Neural progenitor cell (in vitro differentiated cells): ENCODE measurements at regions not wholly inside any gene's neighbourhood (a gene's known extent, or its start where the extent isn't known, plus 50 kb on each side); places are given as distances from the start of the nearest gene placed in this dataset.

Experiments used
- DNase-seq: peaks from one replicate; pipeline ENCODE4 v3.0.0-alpha.2; 2016; ENCODE audit warnings: low spot score
- H2AFZ ChIP-seq: fragments of 200-600 bp; sonication (generic); replicated peaks from 2 replicates; pipeline ENCODE4 v1.6.1; 2016; ENCODE audit warnings: antibody characterized with exemption
- H3F3A ChIP-seq: fragments of 200-600 bp; sonication (generic); 2 replicates; pipeline ENCODE4 v1.6.1; 2016; ENCODE audit warnings: antibody characterized with exemption, low read depth
- H3K27ac ChIP-seq: fragments of 200-600 bp; sonication (generic); 2 replicates; pipeline ENCODE4 v1.5.1; 2016; ENCODE audit warnings: mild to moderate bottlenecking
- H3K27me3 ChIP-seq: fragments of 200-600 bp; sonication (generic); 2 replicates; pipeline ENCODE4 v1.6.1; 2016; ENCODE audit warnings: mild to moderate bottlenecking, moderate library complexity
- H3K36me3 ChIP-seq: fragments of 200-600 bp; sonication (generic); 2 replicates; pipeline ENCODE4 v1.5.1; 2016
- H3K4me1 ChIP-seq: fragments of 200-600 bp; sonication (generic); 2 replicates; pipeline ENCODE4 v1.6.1; 2016; ENCODE audit warnings: mixed run types
- H3K4me2 ChIP-seq: fragments of 200-600 bp; sonication (generic); 2 replicates; pipeline ENCODE4 v1.6.1; 2016
- H3K4me3 ChIP-seq: fragments of 200-600 bp; sonication (generic); 2 replicates; pipeline ENCODE4 v1.5.1; 2016
- H3K79me2 ChIP-seq: fragments of 200-600 bp; sonication (generic); 2 replicates; pipeline ENCODE4 v1.6.1; 2016; ENCODE audit warnings: low read depth
- H3K9ac ChIP-seq: fragments of 200-600 bp; sonication (generic); 2 replicates; pipeline ENCODE4 v1.6.1; 2016
- H3K9me3 ChIP-seq: fragments of 200-600 bp; sonication (generic); 2 replicates; pipeline ENCODE4 v1.5.1; 2016; ENCODE audit warnings: low read depth
- H4K20me1 ChIP-seq: fragments of 200-600 bp; sonication (generic); 2 replicates; pipeline ENCODE4 v1.6.1; 2016; ENCODE audit warnings: low read depth
- H3K27ac Mint-ChIP-seq: 3 replicates; pipeline ENCODE4 v1.8.0; 2021; ENCODE audit warnings: mixed read lengths
- H3K27me3 Mint-ChIP-seq: 2 replicates; pipeline ENCODE4 v1.8.0; 2022; ENCODE audit warnings: low read depth, mild to moderate bottlenecking, inconsistent platforms, moderate library complexity, mixed read lengths; ENCODE audit not compliant: insufficient read depth
- H3K36me3 Mint-ChIP-seq: 3 replicates; pipeline ENCODE4 v1.8.0; 2021; ENCODE audit warnings: mixed read lengths
- H3K4me1 Mint-ChIP-seq: 3 replicates; pipeline ENCODE4 v1.8.0; 2021; ENCODE audit warnings: mixed read lengths
- H3K4me3 Mint-ChIP-seq: 3 replicates; pipeline ENCODE4 v1.8.0; 2021; ENCODE audit warnings: mild to moderate bottlenecking, moderate library complexity, mixed read lengths
- H3K9me3 Mint-ChIP-seq: 3 replicates; pipeline ENCODE4 v1.8.0; 2020; ENCODE audit warnings: mixed read lengths
- CTCF ChIP-seq: fragments of 200-600 bp; sonication (generic); IDR thresholded peaks from 2 replicates; pipeline ENCODE4 v1.5.1; 2017; ENCODE audit warnings: antibody characterized with exemption, mild to moderate bottlenecking
- EZH2 ChIP-seq: fragments of 200-600 bp; sonication (generic); IDR thresholded peaks from 2 replicates; pipeline ENCODE4 v1.6.1; 2017; ENCODE audit warnings: antibody characterized with exemption, mild to moderate bottlenecking, moderate library complexity
- EZH2phosphoT487 ChIP-seq: fragments of 200-600 bp; sonication (generic); IDR thresholded peaks from 2 replicates; pipeline ENCODE4 v1.6.1; 2017; ENCODE audit warnings: antibody characterized with exemption

- peaks cover 8% of the 10 kb centered on the region for H3K4me1 ChIP-seq
- H3K9me3 ChIP-seq = no peaks in the 10 kb centered on the region
- H3K36me3 ChIP-seq = no peaks in the 10 kb centered on the region
- Mint-ChIP-seq H3K4me1 (peaks cover 11% of the 10 kb centered on the region), H3K9me3 (peaks cover 3% of the 10 kb centered on the region), H3K27me3 (peaks cover 4% of the 10 kb centered on the region), H3K36me3 (no peaks in the 10 kb centered on the region), H3K27ac (no peak overlapping the region), H3K4me3 (no peak overlapping the region)
- no peaks in the 10 kb centered on the region for H3F3A ChIP-seq
- no peak for TF ChIP-seq CTCF
- no peak for TF ChIP-seq EZH2
- no peak for TF ChIP-seq EZH2phosphoT487
- no peak overlapping the region for H2AFZ ChIP-seq
- H3K9ac ChIP-seq = no peak overlapping the region
- H3K4me3 ChIP-seq = no peak overlapping the region
- H4K20me1 ChIP-seq = no peaks in the 10 kb centered on the region
- H3K27ac ChIP-seq = no peak overlapping the region
- DNase-seq = no peak
- H3K27me3 ChIP-seq = no peaks in the 10 kb centered on the region
- no peak overlapping the region for H3K4me2 ChIP-seq
- no peaks in the 10 kb centered on the region for H3K79me2 ChIP-seq
Observed at GRCh38 chr13:26838821-26839220, 78.2 kb upstream of the GPR12 start.

- no peaks in the 10 kb centered on the region for H4K20me1 ChIP-seq
- H3K27me3 Mint-ChIP-seq = peaks cover 4% of the 10 kb centered on the region
- H3K9me3 Mint-ChIP-seq = peaks cover 3% of the 10 kb centered on the region
Observed at GRCh38 chr13:26837997-26838396, 77.4 kb upstream of the GPR12 start.

GRCh38 chr13:26837102-26837501, 76.5 kb upstream of the GPR12 start:
- Histone ChIP-seq H4K20me1 (no peaks in the 10 kb centered on the region), H3K4me1 (peaks cover 8% of the 10 kb centered on the region), H3K4me2 (no peak overlapping the region), H3K27me3 (no peaks in the 10 kb centered on the region), H3K79me2 (no peaks in the 10 kb centered on the region), H3F3A (no peaks in the 10 kb centered on the region), H3K9me3 (no peaks in the 10 kb centered on the region), H3K27ac (no peak overlapping the region), H2AFZ (no peak overlapping the region), H3K36me3 (no peaks in the 10 kb centered on the region), H3K4me3 (no peak overlapping the region), H3K9ac (no peak overlapping the region)
- Mint-ChIP-seq H3K27me3 (peaks cover 4% of the 10 kb centered on the region), H3K4me1 (peaks cover 11% of the 10 kb centered on the region), H3K36me3 (no peaks in the 10 kb centered on the region), H3K27ac (no peak overlapping the region), H3K9me3 (peaks cover 3% of the 10 kb centered on the region), H3K4me3 (no peak overlapping the region)
- no peak for TF ChIP-seq CTCF
- no peak for TF ChIP-seq EZH2
- no peak for TF ChIP-seq EZH2phosphoT487
- DNase-seq = no peak

More at GRCh38 chr13:26837997-26838396, 77.4 kb upstream of the GPR12 start:
- Histone ChIP-seq H3K79me2 (no peaks in the 10 kb centered on the region), H3K9ac (no peak overlapping the region), H3K4me1 (peaks cover 8% of the 10 kb centered on the region), H3K9me3 (no peaks in the 10 kb centered on the region), H3F3A (no peaks in the 10 kb centered on the region), H3K27ac (no peak overlapping the region), H2AFZ (no peak overlapping the region), H3K36me3 (no peaks in the 10 kb centered on the region), H3K4me3 (no peak overlapping the region), H3K4me2 (no peak overlapping the region), H3K27me3 (no peaks in the 10 kb centered on the region)
- H3K36me3 Mint-ChIP-seq = no peaks in the 10 kb centered on the region
- peaks cover 11% of the 10 kb centered on the region for H3K4me1 Mint-ChIP-seq
- H3K4me3 Mint-ChIP-seq = no peak overlapping the region
- no peak overlapping the region for H3K27ac Mint-ChIP-seq
- no peak for DNase-seq
- TF ChIP-seq EZH2phosphoT487 (no peak), CTCF (no peak), EZH2 (no peak)
